ENCODE measurements at regions not wholly inside any gene's neighbourhood (a gene's known extent, or its start where the extent isn't known, plus 50 kb on each side); places are given as distances from the start of the nearest gene placed in this dataset.
"Not testable (repeated sequence)": the region's sequence is repeated elsewhere in the genome, so short reads cannot be mapped to it uniquely, and the experiment has no call there.

DNA sequence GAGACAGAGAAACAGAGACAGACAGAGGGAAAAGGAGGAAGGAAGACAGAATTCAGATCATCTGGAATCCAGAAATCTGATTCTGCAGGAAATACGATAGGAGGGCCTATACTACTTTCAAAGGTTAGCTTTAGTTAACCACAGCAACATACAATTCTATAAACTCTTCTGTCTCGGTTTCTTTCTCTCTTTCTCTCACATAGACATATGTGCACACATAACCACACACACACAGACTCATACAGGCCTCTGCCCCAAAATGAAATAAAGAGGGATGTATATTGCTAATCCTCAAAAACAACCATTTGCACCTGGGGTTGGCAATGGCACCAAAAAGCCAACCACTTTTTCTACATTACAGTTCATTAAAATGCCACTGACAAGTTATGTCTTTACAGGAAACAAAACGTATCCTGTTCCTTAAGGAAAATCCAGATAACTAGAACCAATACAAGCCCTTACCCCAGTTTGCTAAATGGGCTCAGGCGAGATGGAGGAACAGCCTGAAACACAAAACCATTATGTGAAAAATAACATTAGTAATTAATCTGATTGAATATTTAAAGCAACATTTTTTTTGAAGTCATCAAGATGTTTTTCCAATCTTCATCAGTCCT, 372.3 kb upstream of the CCNH start:
- ATAC-seq (no peak), DNase-seq (no peak)

DNA sequence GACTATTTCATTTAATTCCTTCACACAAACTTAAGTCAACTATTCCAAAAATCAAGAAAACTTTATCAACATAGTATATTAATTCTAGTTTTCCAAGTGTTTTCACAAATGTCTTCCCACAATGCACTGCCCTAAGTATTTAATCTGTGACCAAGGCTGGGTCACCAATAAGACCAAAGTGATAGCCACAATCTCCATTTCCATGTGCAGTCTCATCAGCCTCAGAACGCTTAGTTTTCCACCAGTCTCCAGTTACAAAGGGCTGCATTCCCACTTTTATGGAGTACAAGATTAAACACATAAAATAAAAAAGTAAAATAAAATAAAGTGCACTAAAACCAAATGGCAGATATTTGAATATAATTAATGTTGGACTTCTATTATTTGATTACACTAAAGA, 371.6 kb upstream of the CCNH start:
- DNase-seq: no peak

DNA sequence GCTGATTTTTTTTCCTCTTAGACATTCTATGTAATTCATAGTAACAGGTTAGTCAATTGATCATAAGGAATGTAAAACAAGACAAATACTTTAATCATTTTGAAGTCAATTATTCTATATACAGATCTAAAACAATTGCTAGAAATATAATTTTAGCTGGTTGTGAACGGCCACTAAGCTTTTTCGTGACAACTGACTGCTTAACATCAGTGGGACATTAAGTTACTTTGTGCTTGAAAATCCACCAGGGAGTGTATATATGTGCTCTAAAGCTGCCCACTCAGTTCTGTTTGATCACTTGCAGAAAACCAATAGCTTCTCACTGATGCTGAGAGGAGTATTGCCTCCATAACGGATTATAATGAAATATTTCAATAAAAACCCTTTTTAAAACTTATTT, 370.2 kb upstream of the CCNH start:
- ATAC-seq (no peak), DNase-seq (no peak)

More for the DNA sequence above, 371.6 kb upstream of the CCNH start:
- ATAC-seq: no peak

DNA sequence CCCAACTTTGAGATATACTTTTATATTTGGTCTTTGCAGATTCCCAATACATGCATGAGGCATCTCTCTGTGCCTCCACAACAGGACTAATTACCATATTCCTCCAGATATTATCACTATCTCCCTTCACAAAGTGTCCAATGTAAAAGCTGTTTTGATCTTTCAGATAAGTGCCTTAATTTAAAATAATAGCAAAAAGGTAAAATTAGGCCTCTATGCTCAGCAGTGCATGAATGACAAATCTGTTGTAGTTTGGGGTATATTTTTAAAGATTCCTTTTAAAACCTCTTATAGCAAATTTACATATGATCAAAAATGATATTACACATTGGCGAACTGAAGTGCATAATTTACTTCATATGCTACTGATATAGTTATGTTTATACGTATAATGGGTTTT, 369.2 kb upstream of the CCNH start:
- ATAC-seq: no peak
- DNase-seq: no peak

DNA sequence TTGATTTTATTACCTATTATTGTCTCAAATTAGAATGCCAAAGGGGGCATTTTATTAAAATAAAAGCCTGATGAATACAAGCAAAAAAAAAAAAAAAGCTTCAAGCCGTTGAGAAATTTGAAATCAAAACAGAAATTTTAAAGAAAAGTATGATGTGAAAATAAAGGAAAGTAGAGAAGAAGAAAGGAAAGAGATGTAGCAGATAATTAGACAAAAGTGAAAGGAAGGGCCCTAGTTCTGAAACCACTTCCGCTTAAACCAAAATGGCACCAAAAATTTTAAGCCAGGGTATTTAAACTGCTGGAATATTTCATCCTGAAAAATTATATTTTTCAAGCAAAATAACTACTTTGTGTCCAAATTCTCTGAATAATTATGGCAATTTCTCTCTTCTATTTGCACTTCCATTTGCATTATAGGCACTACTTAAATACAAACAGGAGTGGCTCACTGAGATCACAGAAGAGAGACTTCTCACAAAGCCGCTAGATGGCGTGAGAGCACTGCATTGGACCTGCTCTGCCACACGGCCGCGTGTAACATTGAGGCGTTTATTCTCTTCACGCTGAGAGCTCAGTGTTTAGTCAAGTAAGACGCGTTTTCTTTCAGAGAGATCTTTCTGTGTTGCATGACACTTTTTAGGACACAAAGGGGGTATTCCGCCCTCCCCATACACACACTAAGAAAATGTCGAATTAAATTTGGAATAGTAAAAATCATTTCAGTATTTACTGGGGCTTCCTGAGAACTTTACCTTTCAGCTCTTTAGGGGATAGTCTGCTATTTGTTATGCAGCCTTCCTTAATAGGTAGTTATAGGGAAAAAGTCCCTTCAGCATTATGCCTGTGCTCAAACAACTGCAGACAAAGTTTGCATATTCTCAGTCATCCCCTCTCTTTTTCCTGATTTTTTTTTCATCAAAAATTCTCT, 368.4 kb upstream of the CCNH start:
- ATAC-seq (peak; percentile 98), DNase-seq (peak; percentile 75)

DNA sequence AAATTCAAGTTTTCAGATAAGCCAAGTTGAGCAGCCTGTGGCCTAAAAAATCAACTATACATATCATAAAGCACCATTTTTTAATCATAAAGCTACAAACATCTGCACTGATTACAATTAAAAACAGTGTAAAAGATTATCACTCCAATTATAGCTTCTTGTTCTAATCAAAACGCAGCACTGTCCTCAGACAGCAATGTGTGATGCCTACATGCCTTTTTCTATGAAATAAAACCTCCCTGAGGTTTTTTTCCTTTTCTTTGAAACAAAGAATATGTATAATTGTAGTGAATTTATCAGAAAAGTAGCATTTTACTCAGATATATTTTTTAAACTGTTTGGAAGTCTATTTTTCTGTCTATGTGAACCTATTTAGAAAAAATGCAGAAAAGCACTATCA, 366.1 kb upstream of the CCNH start:
- ATAC-seq: no peak
- no peak for DNase-seq

GRCh38 chr5:87777877-87778276, 365.1 kb upstream of the CCNH start:
- no peak for ATAC-seq

DNA sequence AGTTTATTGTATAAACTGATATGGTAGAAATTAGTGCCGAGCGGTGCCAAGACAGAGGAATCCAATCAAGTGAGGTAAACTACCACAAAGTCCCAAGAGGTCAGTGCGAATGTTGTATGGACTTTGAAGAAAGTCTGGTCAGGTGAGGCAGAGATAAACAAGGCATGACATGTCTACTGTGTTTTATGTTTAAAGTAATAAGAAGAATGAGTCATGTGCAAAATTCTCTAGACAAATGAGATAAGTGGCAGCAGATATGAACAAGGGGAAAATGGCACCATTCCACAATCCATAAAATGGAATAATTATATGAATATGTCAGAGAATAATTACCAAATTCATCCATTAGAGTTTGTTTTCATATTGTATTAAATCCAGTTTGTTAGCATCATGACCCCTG, 364.1 kb upstream of the CCNH start:
- DNase-seq (no peak), ATAC-seq (no peak)

More at GRCh38 chr5:87777877-87778276, 365.1 kb upstream of the CCNH start:
- DNase-seq: no peak

DNA sequence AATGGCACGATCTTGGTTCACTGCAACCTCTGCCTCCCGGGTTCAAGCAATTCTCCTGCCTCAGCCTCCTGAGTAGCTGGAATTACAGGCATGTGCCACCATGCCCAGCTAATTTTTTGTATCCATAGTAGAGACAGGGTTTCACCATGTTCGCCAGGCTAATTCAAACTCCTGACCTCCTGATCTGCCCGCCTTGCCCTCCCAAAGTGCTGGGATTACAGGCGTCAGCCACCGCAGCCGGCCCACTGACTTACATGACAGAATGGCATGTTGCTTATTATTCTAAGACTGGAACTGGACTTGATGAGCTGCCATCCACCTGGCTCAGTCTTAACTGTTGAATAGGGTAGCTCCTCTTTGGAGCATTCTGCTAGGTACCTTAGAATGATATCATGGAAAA, 363.6 kb upstream of the CCNH start:
- DNase-seq, ATAC-seq: not testable (repeated sequence)

- DNase-seq (no peak), ATAC-seq (no peak)
Observed at GRCh38 chr5:87775228-87775627, 362.5 kb upstream of the CCNH start.

GRCh38 chr5:87774804-87775203, 362.1 kb upstream of the CCNH start:
- no peak for ATAC-seq
- no peak for DNase-seq

DNA sequence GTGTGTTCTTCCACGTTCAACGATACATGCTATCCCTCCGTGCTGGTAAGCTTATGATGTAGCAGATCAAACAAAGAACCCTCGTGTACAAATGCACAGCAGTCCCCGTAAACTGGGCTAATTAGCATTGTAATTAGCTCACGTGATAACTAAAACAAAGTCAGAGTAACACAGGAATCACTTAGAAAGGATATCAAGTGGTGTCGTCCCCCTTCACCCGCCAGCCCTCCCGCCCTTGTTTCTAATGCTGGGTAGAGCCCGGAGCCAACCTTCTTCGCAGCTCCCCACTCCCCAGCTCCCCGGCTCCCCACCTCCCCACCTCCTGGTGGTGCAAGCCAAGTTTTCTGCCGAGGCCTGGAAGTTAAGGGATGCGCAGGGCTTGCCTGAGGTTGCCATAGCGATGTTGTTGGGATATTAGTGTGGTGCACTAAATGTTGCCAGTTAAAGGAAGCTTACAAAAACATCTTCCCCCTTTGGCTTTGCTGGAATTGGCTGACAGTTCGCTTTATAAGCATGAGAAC, 357.9 kb upstream of the CCNH start:
- DNase-seq: no peak
- no peak for ATAC-seq

- ATAC-seq (no peak), DNase-seq (no peak)
Observed at GRCh38 chr5:87770016-87770570, 357.4 kb upstream of the CCNH start.

DNA sequence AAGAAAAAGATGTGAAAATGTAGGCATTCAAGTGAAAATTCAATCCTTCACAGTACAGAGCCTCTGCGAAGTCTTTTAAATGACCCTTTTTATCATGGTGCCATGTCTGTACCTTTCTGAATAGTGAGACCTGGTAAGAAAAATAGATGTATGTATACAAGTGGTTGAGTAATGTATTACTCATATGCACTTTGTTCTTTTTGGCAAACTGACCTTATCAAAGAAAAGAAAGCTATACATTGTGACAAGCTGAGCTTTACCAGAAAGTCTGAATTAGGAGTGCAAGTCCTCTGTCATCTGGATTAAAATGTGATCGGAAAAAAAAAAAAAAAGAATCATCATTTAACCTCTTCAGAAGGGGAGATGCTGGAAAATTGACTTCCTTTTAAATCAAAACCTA, 356.4 kb upstream of the CCNH start:
- DNase-seq (no peak), ATAC-seq (no peak)

GRCh38 chr5:87768190-87768589, 355.5 kb upstream of the CCNH start:
- DNase-seq (no peak), ATAC-seq (no peak)

GRCh38 chr5:87765009-87765408, 352.3 kb upstream of the CCNH start:
- ATAC-seq: no peak
- DNase-seq: no peak

DNA sequence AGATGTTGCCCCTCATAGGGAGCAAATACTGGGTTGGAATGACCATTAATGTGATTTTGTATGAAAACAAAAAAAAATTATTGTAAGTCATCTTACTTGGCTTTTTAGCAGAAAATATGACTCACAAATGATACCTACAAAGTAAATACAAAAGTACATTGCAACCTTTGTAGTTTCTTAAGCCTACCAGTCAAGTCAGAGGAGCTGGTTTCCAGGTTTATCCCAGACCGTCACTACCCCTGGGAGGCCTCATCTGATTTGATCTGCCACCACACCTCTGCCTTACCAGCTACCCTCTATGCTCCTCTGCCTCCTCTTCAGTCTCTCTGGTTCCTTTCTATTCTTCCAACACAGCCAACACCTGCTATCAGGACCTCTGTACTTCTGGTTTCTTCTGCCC, 349.9 kb upstream of the CCNH start:
- ATAC-seq: no peak
- DNase-seq: no peak

- ATAC-seq: no peak
Observed at GRCh38 chr5:87756951-87757350, 344.2 kb upstream of the CCNH start.

GRCh38 chr5:87755360-87755759, 342.6 kb upstream of the CCNH start:
- DNase-seq (no peak), ATAC-seq (no peak)

More at GRCh38 chr5:87756951-87757350, 344.2 kb upstream of the CCNH start:
- no peak for DNase-seq

DNA sequence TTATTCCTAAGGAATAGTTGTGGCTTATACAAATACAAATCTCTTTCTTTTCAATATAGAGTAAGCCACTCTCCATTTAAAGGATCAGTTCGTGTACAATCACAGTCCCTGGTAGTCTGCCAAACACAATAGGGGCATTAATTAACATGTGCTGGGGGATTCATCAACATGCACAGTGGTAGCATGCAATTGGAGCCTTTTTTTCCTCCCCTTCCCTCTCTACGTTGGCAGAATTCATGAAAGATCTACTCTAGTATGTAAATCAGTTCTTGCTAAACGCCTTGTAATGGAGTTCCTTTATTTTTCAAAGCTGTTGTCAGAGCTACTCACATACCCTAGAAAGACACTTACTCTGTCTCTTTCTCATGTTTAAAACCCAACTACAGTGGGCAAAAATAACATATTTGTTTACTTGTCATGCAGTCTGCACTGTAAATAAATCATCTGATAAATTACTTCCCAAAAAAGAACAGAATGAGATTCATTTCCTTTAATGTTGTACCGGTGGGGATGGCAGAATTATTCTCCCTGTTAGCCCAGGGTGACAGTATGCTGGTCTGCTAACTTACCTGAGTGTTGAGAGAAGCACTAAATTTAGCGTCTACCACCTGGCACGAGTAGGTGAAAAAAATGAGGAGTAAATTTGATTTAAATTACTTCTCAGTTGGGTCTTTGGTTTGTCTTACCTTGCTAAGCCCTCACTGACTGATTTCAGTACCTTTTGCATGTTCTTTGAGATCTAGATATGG, 341.5 kb upstream of the CCNH start:
- DNase-seq (no peak), ATAC-seq (no peak)

GRCh38 chr5:87752362-87752761, 339.6 kb upstream of the CCNH start:
- DNase-seq (no peak), ATAC-seq (no peak)

GRCh38 chr5:87751824-87752223, 339.1 kb upstream of the CCNH start:
- ATAC-seq (no peak), DNase-seq (no peak)
